H7 (cell line): ENCODE measurements at regions not wholly inside any gene's neighbourhood (a gene's known extent, or its start where the extent isn't known, plus 50 kb on each side); places are given as distances from the start of the nearest gene placed in this dataset.

Source experiments
- DNase-seq: peaks from one replicate; pipeline ENCODE4 v3.0.0; 2012
- H3K27me3 ChIP-seq: 2 replicates; pipeline ENCODE4 v1.6.0; 2011; ENCODE audit warnings: mild to moderate bottlenecking, low read length; ENCODE audit not compliant: control insufficient read depth, insufficient read depth
- H3K36me3 ChIP-seq: replicated peaks from 2 replicates; pipeline ENCODE4 v1.5.1; 2011; ENCODE audit warnings: low read length; ENCODE audit not compliant: control insufficient read depth, insufficient read depth
- H3K4me3 ChIP-seq: 2 replicates; pipeline ENCODE4 v1.5.1; 2011; ENCODE audit warnings: low read depth, mild to moderate bottlenecking, control low read depth, low read length, moderate library complexity; ENCODE audit not compliant: insufficient read depth

DNA sequence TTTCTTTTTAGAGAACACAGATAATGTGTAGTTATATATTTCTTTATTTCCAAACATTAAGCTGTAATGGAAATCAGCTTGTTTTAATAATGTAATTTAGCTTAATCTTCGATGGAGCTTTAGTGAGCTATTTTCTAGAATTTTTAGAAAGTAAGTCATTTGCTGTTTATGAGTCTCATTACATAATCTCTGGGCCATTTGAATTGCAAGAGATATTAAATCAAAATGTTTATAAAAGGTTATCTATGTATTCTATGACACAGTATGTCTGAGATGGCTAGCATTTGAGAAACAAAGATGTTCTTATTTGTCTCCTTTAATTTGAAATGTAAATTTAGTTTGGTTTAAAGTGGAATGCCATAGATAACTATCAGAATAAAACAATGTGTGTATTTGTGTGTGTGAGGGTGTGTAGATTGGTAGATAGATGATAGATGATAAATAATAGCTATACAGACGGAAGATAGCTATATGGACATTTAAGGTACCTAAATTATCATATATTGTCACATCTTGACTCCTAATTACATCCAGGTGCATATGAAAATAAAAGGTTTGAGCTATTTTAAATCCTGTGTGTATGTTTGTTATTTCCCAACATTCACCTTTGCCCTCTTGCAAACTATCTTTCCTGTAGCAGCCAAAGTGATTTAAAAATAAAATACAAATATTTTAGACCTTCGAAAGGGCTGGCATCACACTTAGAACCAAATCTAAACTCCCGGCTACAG, 478.0 kb upstream of the KLF6 start:
- no peaks in the 10 kb centered on the region for H3K27me3 ChIP-seq
- H3K4me3 ChIP-seq, result no peak overlapping the region
- H3K36me3 ChIP-seq, result no peaks in the 10 kb centered on the region
- no peak for DNase-seq

DNA sequence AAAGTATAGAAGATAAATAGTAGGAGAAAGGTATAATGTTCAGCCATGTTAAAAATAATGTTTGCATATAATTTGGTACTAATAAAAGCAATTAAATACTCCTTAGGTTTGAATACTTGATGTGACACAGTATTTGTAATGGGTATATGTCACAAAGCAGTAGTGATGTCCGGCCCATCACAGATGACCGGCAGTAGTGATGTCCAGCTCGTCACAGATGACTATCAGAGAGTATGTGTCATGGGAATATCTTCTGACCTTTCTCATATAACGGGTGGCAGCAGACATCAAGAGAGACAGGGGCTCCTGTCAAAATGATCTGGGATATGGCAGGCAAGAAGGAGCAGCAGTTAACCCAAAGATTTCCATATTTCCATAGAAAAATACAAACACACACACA, 477.4 kb upstream of the KLF6 start:
- Histone ChIP-seq H3K27me3 (no peaks in the 10 kb centered on the region), H3K4me3 (no peak overlapping the region), H3K36me3 (no peaks in the 10 kb centered on the region)
- DNase-seq, result no peak

DNA sequence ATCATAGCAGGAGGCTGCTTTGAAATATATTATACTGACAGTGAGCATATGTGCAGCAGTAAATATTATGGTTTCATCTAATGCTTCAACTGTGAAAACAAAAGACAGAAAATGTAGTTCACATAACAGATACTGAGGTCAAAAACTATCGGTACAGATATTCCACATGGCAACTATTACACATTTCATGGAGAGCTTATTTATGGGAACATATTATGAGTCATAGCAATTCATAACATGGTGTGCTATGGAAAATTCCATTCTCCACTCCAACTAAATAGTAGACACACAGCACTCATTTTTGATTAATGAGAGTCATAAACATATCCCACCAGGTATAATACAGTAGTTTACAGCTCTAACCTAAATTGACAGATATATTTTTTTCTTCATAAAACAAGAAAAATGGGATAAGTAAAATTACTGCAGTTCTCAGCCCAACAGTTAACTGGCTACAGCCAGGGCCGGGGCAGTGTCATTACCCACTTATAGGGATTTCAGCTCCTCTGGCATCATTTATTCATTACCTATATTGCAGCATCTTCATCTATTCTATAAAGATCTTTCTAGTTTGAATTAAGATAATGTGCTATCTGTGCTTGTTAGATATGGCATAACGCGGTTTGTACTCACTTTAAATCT, 475.6 kb upstream of the KLF6 start:
- Histone ChIP-seq H3K4me3 (no peak overlapping the region), H3K27me3 (no peaks in the 10 kb centered on the region), H3K36me3 (no peaks in the 10 kb centered on the region)
- DNase-seq, result no peak

DNA sequence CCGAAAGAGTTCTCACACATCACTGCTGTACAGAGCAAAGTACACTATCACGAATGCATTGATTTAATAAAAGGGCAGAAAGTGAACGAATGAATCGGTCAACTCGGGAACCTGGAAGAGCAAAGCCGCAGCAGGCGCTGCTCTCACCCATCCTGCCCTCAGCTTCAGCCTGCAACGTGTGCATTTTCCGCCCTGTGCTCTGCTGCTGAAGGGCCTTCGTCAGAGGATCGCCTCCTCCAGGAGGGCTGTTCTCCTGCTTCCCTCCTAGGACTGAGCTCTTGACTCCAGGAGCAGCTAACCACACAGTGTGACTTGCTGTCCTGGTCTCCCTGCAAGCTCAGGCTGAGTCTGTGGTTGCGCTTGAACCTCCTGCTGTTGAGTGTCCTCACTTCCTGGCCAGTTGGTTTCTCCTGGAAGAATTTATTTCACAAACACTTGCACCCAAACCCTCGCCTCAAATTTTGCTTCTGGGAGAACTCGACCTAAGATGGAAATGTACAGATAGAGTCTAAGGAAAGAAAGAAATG, 473.0 kb upstream of the KLF6 start:
- DNase-seq, result no peak
- Histone ChIP-seq H3K27me3 (no peaks in the 10 kb centered on the region), H3K36me3 (no peaks in the 10 kb centered on the region), H3K4me3 (no peak overlapping the region)

DNA sequence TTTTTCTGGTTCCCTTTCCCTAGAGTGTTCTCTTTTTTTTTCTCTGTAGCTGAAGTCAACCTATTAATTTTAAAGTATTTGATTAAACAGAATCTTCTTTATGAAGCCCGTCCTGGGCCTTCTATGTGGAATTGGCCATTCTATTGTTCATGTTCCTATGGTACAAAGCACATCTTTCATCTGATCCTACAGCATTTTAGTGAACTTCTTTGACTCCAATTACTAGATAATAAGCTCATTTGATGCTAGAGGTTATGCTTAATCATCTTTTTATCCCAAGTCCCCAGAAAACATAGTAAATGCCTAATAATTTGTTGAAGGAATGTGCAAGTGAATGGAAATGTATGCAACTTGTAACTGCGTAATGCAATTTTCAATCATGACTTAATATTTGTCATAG, 472.0 kb upstream of the KLF6 start:
- DNase-seq, result no peak
- Histone ChIP-seq H3K4me3 (no peak overlapping the region), H3K27me3 (no peaks in the 10 kb centered on the region), H3K36me3 (no peaks in the 10 kb centered on the region)

DNA sequence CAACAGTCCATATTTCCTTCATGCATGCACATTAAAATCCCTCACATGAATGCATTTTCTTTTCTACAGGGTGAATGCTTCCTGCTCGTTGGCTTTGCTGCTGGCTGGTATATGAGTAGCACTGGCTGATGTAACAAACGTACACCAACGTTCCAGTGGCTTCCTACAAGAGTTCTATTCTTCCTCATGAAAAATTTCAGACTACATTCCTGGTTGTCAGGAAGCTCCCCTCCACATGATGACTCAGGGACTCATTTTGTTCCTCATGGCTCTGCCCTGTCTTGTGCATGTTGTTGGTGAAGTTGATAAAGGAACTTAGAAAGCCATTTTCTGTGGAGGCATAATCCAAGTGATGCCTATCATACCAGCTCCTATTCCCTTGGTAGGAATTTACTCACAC, 470.7 kb upstream of the KLF6 start:
- H3K4me3 ChIP-seq, result no peak overlapping the region
- no peaks in the 10 kb centered on the region for H3K27me3 ChIP-seq
- no peak for DNase-seq
- no peaks in the 10 kb centered on the region for H3K36me3 ChIP-seq

DNA sequence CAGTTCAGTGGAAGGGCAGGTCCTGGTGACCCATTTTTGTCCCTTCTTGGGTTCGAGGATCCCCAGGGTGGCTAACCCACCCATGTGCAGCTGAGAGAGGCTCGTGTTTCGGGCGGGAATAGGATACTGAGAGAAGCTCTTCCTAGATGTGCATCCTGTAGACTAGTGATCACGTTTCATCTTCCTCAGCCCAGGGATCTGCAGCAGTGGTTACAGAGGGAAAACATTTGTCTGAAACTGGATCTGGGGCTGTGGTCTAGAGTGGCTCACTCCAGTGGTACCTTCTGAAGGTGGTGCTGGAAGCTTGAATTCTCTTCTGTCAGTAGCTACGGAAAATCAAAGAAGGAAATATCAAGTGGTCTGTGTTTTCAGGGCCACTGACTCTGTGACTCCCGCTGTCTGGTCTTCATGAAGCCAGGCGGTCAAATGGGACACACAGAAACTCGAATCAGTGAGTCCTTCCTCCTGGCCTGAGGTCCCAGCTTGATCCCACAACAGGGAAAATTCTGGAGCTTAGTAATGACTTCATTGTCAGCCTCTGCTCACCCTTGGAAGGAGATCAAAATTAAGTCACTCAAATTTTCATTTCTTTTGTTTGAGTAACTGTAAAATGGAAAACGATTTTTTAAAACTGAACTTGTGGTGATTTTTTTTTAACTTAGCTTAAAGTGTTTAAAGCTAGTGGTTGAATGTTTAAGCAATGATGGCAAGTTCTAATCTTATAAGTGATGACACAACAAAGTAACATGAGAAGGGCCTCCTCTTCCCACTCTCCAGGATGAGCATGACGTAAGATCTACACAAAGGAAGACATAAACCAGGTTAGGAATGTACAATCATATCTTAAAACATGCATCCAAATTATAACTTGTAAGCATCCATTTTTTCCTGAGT, 469.3 kb upstream of the KLF6 start:
- Histone ChIP-seq H3K36me3 (no peaks in the 10 kb centered on the region), H3K4me3 (no peak overlapping the region), H3K27me3 (no peaks in the 10 kb centered on the region)
- DNase-seq, result no peak

DNA sequence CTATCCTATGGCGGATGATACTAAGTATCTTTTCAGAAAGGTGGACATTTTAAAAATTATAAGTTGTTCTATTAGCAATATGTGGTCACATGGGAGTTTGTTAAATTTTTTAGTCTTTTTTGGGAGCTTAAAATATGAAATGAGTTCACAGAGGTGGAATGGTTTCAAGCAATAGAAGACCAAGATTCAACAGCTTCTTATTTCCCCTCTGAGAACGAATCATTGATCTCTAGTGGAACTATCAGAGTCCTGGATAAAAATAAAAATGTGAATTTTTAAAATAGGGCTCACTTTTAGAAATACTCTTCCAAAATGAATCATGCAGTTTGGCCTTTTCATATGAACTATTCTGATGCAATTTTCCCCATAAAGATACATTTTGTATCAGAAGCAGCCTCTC, 467.7 kb upstream of the KLF6 start:
- no peak for DNase-seq
- Histone ChIP-seq H3K36me3 (no peaks in the 10 kb centered on the region), H3K4me3 (no peak overlapping the region), H3K27me3 (no peaks in the 10 kb centered on the region)

DNA sequence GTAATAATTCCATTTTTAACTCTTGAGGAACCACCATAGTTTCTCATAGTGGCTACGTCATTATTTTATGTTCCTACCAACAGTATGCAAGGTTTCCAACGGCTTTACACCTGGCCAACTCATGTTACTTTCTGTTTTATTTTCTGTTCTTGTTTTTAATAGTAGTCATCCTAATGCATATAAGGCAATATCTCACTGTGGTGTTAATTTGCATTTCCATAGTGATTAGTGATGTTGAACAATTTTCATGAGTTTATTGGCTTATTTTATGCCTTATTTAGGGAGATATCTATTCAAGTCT, 465.5 kb upstream of the KLF6 start:
- Histone ChIP-seq H3K27me3 (no peaks in the 10 kb centered on the region), H3K4me3 (no peak overlapping the region), H3K36me3 (no peaks in the 10 kb centered on the region)
- DNase-seq, result no peak

- Histone ChIP-seq H3K4me3 (no peak overlapping the region), H3K36me3 (no peaks in the 10 kb centered on the region), H3K27me3 (no peaks in the 10 kb centered on the region)
- no peak for DNase-seq
Observed at GRCh38 chr10:4249841-4250586, 465.0 kb upstream of the KLF6 start.

- H3K27me3 ChIP-seq, result no peaks in the 10 kb centered on the region
- H3K36me3 ChIP-seq, result no peaks in the 10 kb centered on the region
- no peak for DNase-seq
- H3K4me3 ChIP-seq, result no peak overlapping the region
Observed at GRCh38 chr10:4247379-4247778, 462.4 kb upstream of the KLF6 start.

GRCh38 chr10:4246881-4247358, 461.9 kb upstream of the KLF6 start:
- H3K4me3 ChIP-seq, result no peak overlapping the region
- H3K27me3 ChIP-seq, result no peaks in the 10 kb centered on the region
- no peaks in the 10 kb centered on the region for H3K36me3 ChIP-seq
- no peak for DNase-seq

GRCh38 chr10:4243651-4244050, 458.6 kb upstream of the KLF6 start:
- Histone ChIP-seq H3K27me3 (no peaks in the 10 kb centered on the region), H3K36me3 (no peaks in the 10 kb centered on the region), H3K4me3 (no peak overlapping the region)
- DNase-seq, result no peak

DNA sequence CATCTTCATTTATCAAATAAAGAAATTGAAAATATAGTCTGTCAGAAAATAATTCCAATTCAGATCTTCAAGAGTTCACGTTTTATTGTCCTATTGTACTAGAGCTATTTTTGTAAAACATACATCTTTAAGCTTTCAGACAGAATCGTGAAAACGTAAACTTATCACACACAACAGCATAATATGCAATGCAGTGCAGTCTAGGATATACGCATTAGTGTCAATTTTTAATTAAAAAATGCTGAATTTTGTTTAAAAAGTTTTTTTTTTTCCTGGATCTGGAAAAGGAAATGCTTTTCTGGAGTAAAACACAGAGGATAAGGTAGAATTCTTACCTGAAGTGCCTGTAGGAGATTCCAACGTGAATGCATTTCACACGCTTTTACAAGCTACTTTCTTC, 458.2 kb upstream of the KLF6 start:
- no peaks in the 10 kb centered on the region for H3K36me3 ChIP-seq
- no peak overlapping the region for H3K4me3 ChIP-seq
- H3K27me3 ChIP-seq, result no peaks in the 10 kb centered on the region
- DNase-seq, result no peak
